B cell (primary cell): ENCODE measurements at regions not wholly inside any gene's neighbourhood (a gene's known extent, or its start where the extent isn't known, plus 50 kb on each side); places are given as distances from the start of the nearest gene placed in this dataset.
"Not testable (repeated sequence)": the region's sequence is repeated elsewhere in the genome, so short reads cannot be mapped to it uniquely, and the experiment has no call there.

Experiments
- ATAC-seq: fragments of 200-7000 bp; cut with Tn5 transposase; one replicate; pipeline ENCODE4 v1.10.0; 2021; ENCODE audit warnings: low read depth, mild to moderate bottlenecking, moderate number of reproducible peaks, moderate library complexity
- CTCF ChIA-PET: fragments of 350-600 bp; sonication (Branson Sonifier 250); formaldehyde crosslinking; loops from one replicate; lab custom pipeline; 2021; ENCODE audit warnings: antibody characterized with exemption, inconsistent platforms; lab: Charles Lee
- POLR2A ChIA-PET: fragments of 350-600 bp; sonication (Branson Sonifier 250); formaldehyde crosslinking; loops from one replicate; lab custom pipeline; 2021; ENCODE audit warnings: antibody characterized with exemption; lab: Charles Lee
- DNase-seq: peaks from one replicate; pipeline ENCODE4 v3.0.0; 2013
- H2AFZ ChIP-seq: 2 replicates; pipeline ENCODE4 v1.6.1; 2012; ENCODE audit warnings: mild to moderate bottlenecking, low read depth, low read length; ENCODE audit not compliant: insufficient read depth, poor library complexity, severe bottlenecking
- H3K27ac ChIP-seq, 2 donors: 1 replicate in 1 of 2; 2 replicates in 1 of 2; pipeline ENCODE4 v1.5.1; 2012 to 2013; ENCODE audit warnings: low read length in 2 of 2, mild to moderate bottlenecking in 2 of 2, moderate library complexity in 1 of 2
- H3K27me3 ChIP-seq, 4 experiments: fragments of 200-600 bp in 1 of 4; sonication (generic) in 1 of 4; replicated peaks in 1 of 4; 1 replicate in 2 of 4; 2 replicates in 2 of 4; pipeline versions ENCODE4 v1.6.1 to v1.7.0; 2013 to 2016; ENCODE audit warnings: low read length in 3 of 4, mild to moderate bottlenecking in 2 of 4, mixed read lengths in 1 of 4, moderate library complexity in 1 of 4; ENCODE audit not compliant: insufficient read depth in 4 of 4, control insufficient read depth in 3 of 4; ENCODE audit errors: control extremely low read depth in 1 of 4
- H3K36me3 ChIP-seq, 2 experiments: replicated peaks in 1 of 2; 1 replicate in 1 of 2; 2 replicates in 1 of 2; pipeline versions ENCODE4 v1.6.1 to v1.7.1; 2013; ENCODE audit warnings: low read length in 1 of 2; ENCODE audit not compliant: insufficient read depth in 2 of 2, control insufficient read depth in 1 of 2; ENCODE audit errors: control extremely low read depth in 1 of 2, extremely low read depth in 1 of 2
- H3K4me1 ChIP-seq, 2 donors: fragments of 200-600 bp in 1 of 2; sonication (generic) in 1 of 2; 1 replicate in 1 of 2; 2 replicates in 1 of 2; pipeline versions ENCODE4 v1.5.1 to v1.6.1; 2013 to 2017; ENCODE audit warnings: low read length in 2 of 2; ENCODE audit not compliant: control insufficient read depth in 2 of 2, insufficient read depth in 2 of 2
- H3K4me2 ChIP-seq: replicated peaks from 2 replicates; pipeline ENCODE3; 2012; ENCODE audit warnings: mild to moderate bottlenecking, low read depth, low read length; ENCODE audit not compliant: poor library complexity, severe bottlenecking
- H3K4me3 ChIP-seq, 5 experiments: fragments of 200-600 bp in 1 of 5; sonication (generic) in 1 of 5; 1 replicate in 3 of 5; 2 replicates in 2 of 5; pipeline versions ENCODE4 v1.5.1 to v1.7.0; 2011 to 2016; ENCODE audit warnings: low read length in 4 of 5, mild to moderate bottlenecking in 4 of 5, low read depth in 2 of 5, control low read depth in 1 of 5, moderate library complexity in 1 of 5; ENCODE audit not compliant: insufficient read depth in 1 of 5; ENCODE audit errors: control extremely low read depth in 1 of 5, extremely low read depth in 1 of 5
- H3K79me2 ChIP-seq: fragments of 200-600 bp; sonication (generic); one replicate; pipeline ENCODE4 v1.6.0; 2016; ENCODE audit warnings: low read length; ENCODE audit not compliant: control insufficient read depth, insufficient read depth
- H3K9ac ChIP-seq: fragments of 200-600 bp; sonication (generic); 2 replicates; pipeline ENCODE4 v1.6.1; 2017; ENCODE audit warnings: mild to moderate bottlenecking, low read length, moderate library complexity
- H3K9me3 ChIP-seq, 3 donors: one replicate each; pipeline versions ENCODE4 v1.6.1 to v1.7.1; 2013; ENCODE audit warnings: low read length in 2 of 3; ENCODE audit not compliant: control insufficient read depth in 2 of 3, insufficient read depth in 1 of 3; ENCODE audit errors: control extremely low read depth in 1 of 3
- H4K20me1 ChIP-seq: 2 replicates; pipeline ENCODE4 v1.6.0; 2012; ENCODE audit warnings: mild to moderate bottlenecking, low read length; ENCODE audit not compliant: insufficient read depth, control insufficient read depth, poor library complexity, severe bottlenecking
- H3K27ac Mint-ChIP-seq: one replicate; pipeline ENCODE4 v1.8.0; 2021; ENCODE audit warnings: mixed read lengths
- H3K27me3 Mint-ChIP-seq: one replicate; pipeline ENCODE4 v1.8.0; 2021; ENCODE audit warnings: mixed read lengths
- H3K4me1 Mint-ChIP-seq: one replicate; pipeline ENCODE4 v1.8.0; 2021; ENCODE audit warnings: mixed read lengths
- H3K4me3 Mint-ChIP-seq: one replicate; pipeline ENCODE4 v1.8.0; 2021; ENCODE audit warnings: mixed read lengths
- H3K9me3 Mint-ChIP-seq: one replicate; pipeline ENCODE4 v1.8.0; 2022; ENCODE audit warnings: mixed read lengths; ENCODE audit not compliant: insufficient read depth
- CTCF ChIP-seq: fragments of 200-600 bp; IDR thresholded peaks from one replicate; pipeline ENCODE4 v1.8.0; 2022; ENCODE audit warnings: antibody characterized with exemption, mild to moderate bottlenecking
- EZH2 ChIP-seq: IDR thresholded peaks from 2 replicates; pipeline ENCODE4 v1.6.1; 2012; ENCODE audit warnings: borderline replicate concordance, low read depth, mild to moderate bottlenecking, moderate library complexity, low read length; ENCODE audit not compliant: insufficient read depth, poor library complexity, severe bottlenecking
- WGBS: methylation state at CpG from one replicate; pipeline ENCODE4 v1.1.5; 2013; ENCODE audit warnings: missing lambda C conversion rate; ENCODE audit not compliant: insufficient coverage; 5-methylcytosine and 5-hydroxymethylcytosine counted together
- intact Hi-C: fragments of 100-400 bp; cut with micrococcal nuclease; formaldehyde crosslinking; loops from one replicate; pipeline ENCODE4 v1.10.0; 2022

- no peaks in the 10 kb centered on the region for H3K4me1 ChIP-seq
- H2AFZ ChIP-seq = no peak overlapping the region
- no peaks in the 10 kb centered on the region for H4K20me1 ChIP-seq
- ChIA-PET CTCF (no interaction called here), POLR2A (no interaction called here)
- no peak for TF ChIP-seq CTCF
- no peak for TF ChIP-seq EZH2
- H3K79me2 ChIP-seq = no peaks in the 10 kb centered on the region
- no peak overlapping the region for H3K4me3 ChIP-seq
- Mint-ChIP-seq H3K27me3 (no peaks in the 10 kb centered on the region), H3K4me3 (no peak overlapping the region), H3K27ac (no peak overlapping the region), H3K9me3 (no peaks in the 10 kb centered on the region), H3K4me1 (no peaks in the 10 kb centered on the region)
- ATAC-seq (no peak), DNase-seq (no peak)
- intact Hi-C loops = loop anchor here (10.0 kb wide), 1 partner anchor 85 kb away; no protein-coding TSS in a partner anchor
- 100% methylated on average over 1 of the region's 4 CpGs for WGBS
- no peak overlapping the region for H3K27ac ChIP-seq
- H3K9ac ChIP-seq = no peak overlapping the region
- peaks cover 0 to 4% (median 0%) of the 10 kb centered on the region in 3 donors for H3K9me3 ChIP-seq
- H3K27me3 ChIP-seq = no peaks in the 10 kb centered on the region
- H3K36me3 ChIP-seq = no peaks in the 10 kb centered on the region
- no peak overlapping the region for H3K4me2 ChIP-seq
Observed at GRCh38 chr7:54299426-54299825, 242.7 kb upstream of the VSTM2A start.

GRCh38 chr7:54315955-54316354 is 226.2 kb upstream of the VSTM2A start:
- H3K79me2 ChIP-seq, ATAC-seq, H3K9me3 Mint-ChIP-seq, H3K27me3 Mint-ChIP-seq, H3K27me3 ChIP-seq, H3K36me3 ChIP-seq, H3K27ac ChIP-seq, H3K4me1 Mint-ChIP-seq, H3K4me1 ChIP-seq, CTCF ChIA-PET, H3K9me3 ChIP-seq, POLR2A ChIA-PET, H3K4me2 ChIP-seq, DNase-seq, H3K27ac Mint-ChIP-seq, H4K20me1 ChIP-seq, H3K4me3 ChIP-seq, H2AFZ ChIP-seq, intact Hi-C loops, H3K4me3 Mint-ChIP-seq, H3K9ac ChIP-seq: not testable (repeated sequence)
